SJCRH30 (cell line): ENCODE measurements at regions not wholly inside any gene's neighbourhood (a gene's known extent, or its start where the extent isn't known, plus 50 kb on each side); places are given as distances from the start of the nearest gene placed in this dataset.

Experiments
- DNase-seq, 2 experiments: peaks; one replicate each; pipeline ENCODE4 v3.0.0-alpha.2; 2015 to 2020
- H3K27ac ChIP-seq: fragments of 250-450 bp; sonication (Bioruptor Pico); 2 replicates; pipeline ENCODE4 v1.5.1; 2020; ENCODE audit warnings: mild to moderate bottlenecking, moderate library complexity
- H3K27me3 ChIP-seq: fragments of 250-450 bp; sonication (Bioruptor Pico); 2 replicates; pipeline ENCODE4 v1.5.1; 2020; ENCODE audit warnings: mild to moderate bottlenecking, moderate library complexity
- H3K36me3 ChIP-seq: fragments of 250-450 bp; sonication (Bioruptor Pico); 2 replicates; pipeline ENCODE4 v1.5.1; 2020; ENCODE audit warnings: mild to moderate bottlenecking, moderate library complexity
- H3K4me1 ChIP-seq: fragments of 250-450 bp; sonication (Bioruptor Pico); 2 replicates; pipeline ENCODE4 v1.5.1; 2020; ENCODE audit warnings: mild to moderate bottlenecking, moderate library complexity
- H3K4me3 ChIP-seq: fragments of 250-450 bp; sonication (Bioruptor Pico); 2 replicates; pipeline ENCODE4 v1.5.1; 2020; ENCODE audit warnings: mild to moderate bottlenecking, moderate library complexity
- H3K9me3 ChIP-seq: fragments of 250-450 bp; sonication (Bioruptor Pico); replicated peaks from 2 replicates; pipeline ENCODE4 v1.5.1; 2020; ENCODE audit warnings: mild to moderate bottlenecking, moderate library complexity

DNA sequence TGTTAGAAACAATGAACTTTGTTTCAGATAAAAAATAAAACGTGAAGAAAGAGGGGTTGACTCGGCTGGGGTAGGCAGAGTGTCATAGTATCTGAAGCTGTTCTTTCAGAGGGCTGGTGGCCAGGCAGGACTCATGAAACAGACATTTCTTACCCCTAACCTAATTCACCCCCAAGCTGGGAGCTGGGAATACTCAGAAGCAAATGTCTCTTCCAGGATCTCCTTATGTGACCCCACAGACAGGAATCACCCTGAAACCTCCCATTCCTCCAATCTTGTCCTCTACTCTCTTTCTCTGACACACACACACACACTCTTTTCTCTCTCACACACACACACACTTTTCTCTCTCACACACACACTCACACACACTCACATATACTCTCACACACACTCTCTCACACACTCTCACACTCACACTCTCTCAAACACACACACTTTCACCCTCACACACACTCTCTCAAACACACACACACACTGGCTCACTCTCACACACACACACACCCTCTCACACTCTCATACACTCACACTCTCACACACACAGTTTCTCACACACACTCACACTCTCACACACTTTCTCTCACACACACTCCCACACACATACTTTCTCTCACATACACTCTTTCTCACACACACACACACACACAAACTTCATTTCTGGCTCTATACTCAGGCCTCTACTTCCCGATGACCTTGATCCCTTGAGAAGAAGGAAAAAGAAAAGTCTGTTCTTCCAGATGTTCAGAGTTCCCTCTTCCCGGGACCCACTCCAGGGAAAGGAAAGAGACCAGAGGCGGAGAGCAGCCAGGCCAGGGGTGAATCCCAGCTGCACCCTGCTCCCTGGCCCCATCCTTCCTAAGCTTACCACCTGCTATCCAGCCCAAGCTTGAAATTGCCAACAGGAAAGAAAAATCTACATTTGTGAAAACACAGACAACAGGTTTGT lies 167.7 kb downstream of the TXNL1 start:
- DNase-seq, result no peak

DNA sequence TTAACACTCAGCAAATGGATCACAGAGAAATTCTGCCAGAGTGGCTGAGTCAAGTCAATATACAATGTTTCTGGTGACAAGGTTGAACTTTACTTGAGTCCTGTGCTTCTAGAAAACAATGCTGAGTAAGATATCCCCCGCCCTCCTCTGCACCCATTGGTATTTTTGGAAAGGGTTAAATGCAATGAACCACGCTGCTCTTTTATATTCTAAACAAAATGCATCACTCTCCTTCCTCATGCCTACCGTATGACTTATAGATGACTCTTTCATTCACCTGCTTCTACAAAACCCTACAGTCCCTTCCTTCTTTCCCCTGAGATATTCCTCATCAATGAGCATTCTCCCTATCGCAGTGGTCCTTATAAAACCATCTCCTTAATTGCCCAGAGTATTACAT lies 168.8 kb downstream of the TXNL1 start:
- DNase-seq, result no peak
- Histone ChIP-seq H3K4me1 (no peaks in the 10 kb centered on the region), H3K9me3 (no peaks in the 10 kb centered on the region), H3K36me3 (no peaks in the 10 kb centered on the region), H3K27ac (no peak overlapping the region), H3K4me3 (no peak overlapping the region), H3K27me3 (no peaks in the 10 kb centered on the region)

More for the DNA sequence above, 167.7 kb downstream of the TXNL1 start:
- Histone ChIP-seq H3K9me3 (no peaks in the 10 kb centered on the region), H3K4me1 (no peaks in the 10 kb centered on the region), H3K27me3 (no peaks in the 10 kb centered on the region), H3K4me3 (no peak overlapping the region), H3K27ac (no peak overlapping the region), H3K36me3 (no peaks in the 10 kb centered on the region)

DNA sequence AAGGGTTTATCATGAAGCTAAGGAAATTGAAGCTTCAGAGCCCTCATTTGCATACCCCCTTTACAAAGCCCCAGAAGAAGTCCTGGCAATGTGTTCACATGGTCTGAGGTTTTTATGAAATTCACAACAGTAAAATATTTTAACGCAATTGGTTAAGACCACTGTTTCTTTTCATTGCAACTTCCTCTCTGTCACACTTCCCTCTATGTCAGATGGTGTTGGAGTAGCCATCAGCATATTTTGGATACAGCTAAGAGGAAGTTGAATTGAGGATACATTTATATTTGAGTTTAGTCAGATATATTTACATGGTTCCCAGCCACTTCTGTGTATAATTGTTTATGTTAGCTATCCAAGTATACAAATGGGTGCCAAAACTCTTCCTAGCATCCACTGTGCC lies 170.0 kb downstream of the TXNL1 start:
- no peaks in the 10 kb centered on the region for H3K4me1 ChIP-seq

DNA sequence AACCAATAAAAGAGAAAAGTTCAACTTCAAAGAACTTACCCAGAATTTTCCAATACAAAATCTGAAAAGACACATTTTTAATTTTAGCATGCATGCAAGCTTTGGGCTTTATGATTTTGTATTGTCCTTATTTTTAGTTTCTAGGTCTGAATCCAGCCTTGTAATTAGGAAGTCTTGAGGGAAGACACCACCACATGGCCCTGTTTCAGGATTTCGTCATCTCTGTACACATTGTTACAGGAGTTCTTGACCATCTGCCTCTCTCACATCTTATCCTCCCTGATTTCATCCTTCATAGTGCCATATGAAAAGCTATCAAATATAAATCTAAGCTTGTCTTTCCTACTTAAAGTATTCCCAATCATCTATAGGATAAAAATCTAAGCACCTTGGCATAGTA lies 176.1 kb downstream of the TXNL1 start:
- no peaks in the 10 kb centered on the region for H3K27me3 ChIP-seq

More for the DNA sequence above, 170.0 kb downstream of the TXNL1 start:
- Histone ChIP-seq H3K4me3 (no peak overlapping the region), H3K27ac (no peak overlapping the region), H3K36me3 (no peaks in the 10 kb centered on the region), H3K9me3 (no peaks in the 10 kb centered on the region), H3K27me3 (no peaks in the 10 kb centered on the region)
- no peak for DNase-seq

DNA sequence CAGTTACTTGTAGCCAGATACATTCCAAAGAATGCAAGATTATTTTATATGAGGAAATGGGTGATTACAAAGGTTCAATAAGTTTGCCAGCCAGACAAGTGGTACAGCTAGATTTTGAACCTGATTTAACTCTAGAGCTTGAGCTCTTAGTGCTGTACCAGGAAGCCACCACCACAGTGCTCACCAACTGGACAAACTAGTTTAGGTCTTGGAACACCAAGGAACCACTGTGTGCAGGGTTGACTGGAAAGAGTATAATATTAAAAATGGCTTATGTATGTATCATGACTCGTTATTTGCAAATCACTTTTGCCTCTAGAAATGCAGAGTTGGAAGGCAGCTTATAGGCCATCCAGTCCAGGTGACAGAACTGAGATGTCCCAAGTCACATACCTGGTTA lies 177.2 kb downstream of the TXNL1 start:
- DNase-seq, result no peak
- no peak overlapping the region for H3K4me3 ChIP-seq
- no peaks in the 10 kb centered on the region for H3K27me3 ChIP-seq
- H3K27ac ChIP-seq, result no peak overlapping the region
- no peaks in the 10 kb centered on the region for H3K4me1 ChIP-seq
- H3K36me3 ChIP-seq, result no peaks in the 10 kb centered on the region
- H3K9me3 ChIP-seq, result no peaks in the 10 kb centered on the region

More for the DNA sequence above, 176.1 kb downstream of the TXNL1 start:
- Histone ChIP-seq H3K4me3 (no peak overlapping the region), H3K9me3 (no peaks in the 10 kb centered on the region), H3K27ac (no peak overlapping the region), H3K36me3 (no peaks in the 10 kb centered on the region), H3K4me1 (no peaks in the 10 kb centered on the region)
- no peak for DNase-seq

DNA sequence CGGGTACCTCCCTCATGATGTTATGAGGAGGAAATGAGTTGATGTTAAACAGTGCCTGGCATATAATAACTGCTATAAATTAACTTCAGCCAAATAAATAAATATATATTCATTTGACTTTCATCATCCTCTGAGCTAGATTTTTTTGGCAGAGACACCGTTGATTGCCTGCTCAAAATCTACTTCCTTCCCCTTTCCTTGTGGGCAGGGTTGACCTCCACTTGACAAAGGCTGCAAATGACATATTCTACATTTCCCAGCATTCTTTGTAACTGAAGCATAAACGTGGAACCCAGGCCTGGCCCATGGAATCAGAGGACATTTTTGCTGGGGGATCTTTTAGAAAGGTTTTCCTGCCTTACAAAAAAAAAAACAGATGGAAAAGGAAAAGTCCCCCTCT lies 177.8 kb downstream of the TXNL1 start:
- no peaks in the 10 kb centered on the region for H3K9me3 ChIP-seq
- no peaks in the 10 kb centered on the region for H3K27me3 ChIP-seq
- H3K4me1 ChIP-seq, result no peaks in the 10 kb centered on the region
- no peaks in the 10 kb centered on the region for H3K36me3 ChIP-seq
- H3K27ac ChIP-seq, result no peak overlapping the region
- H3K4me3 ChIP-seq, result no peak overlapping the region
- DNase-seq, result no peak

DNA sequence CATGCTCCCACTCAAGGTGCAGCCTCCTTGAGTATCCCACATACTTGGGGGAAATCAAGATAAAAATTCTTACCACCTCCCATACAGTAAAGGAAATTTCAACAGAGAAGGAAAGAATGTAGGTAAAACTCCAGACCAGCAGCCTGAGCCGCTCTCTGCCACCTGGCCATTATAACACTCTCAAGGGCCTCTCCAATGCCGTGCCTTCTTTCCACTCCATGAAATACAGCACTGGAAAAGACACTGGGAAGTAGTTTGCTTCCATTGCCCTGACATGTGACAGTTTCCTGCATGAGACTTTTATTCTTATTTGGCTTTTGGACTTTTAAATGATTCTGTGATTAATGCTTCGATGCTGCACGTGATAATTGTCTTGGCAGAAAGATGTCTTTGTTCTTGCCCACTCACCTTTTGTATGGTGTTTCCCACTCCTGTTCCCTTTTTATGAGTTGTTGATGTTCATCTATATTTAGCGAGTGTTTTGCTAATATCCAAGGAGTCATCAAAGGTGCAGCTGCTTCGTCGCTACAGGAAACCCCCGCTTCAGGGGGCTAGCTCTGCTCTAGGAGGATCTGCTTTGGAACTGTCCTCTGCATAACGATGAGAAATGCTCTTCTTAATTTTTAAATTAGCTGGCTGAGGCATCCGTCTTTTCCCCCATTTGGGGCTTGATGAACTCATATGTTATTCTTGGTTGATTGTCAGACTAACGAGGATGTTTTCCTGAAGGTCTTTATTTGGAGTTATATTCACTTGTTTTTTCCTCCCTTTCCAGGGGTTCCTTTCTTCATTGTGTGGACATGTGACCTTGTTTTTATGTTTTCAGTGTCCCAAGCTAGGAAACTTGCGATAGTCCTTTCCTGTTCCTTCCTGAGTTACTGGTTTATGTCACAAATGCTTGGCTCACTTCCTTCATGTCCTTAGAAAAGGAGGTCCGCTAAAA lies 179.4 kb downstream of the TXNL1 start:
- Histone ChIP-seq H3K27ac (no peak overlapping the region), H3K4me3 (no peak overlapping the region), H3K4me1 (no peaks in the 10 kb centered on the region), H3K27me3 (no peaks in the 10 kb centered on the region), H3K9me3 (no peaks in the 10 kb centered on the region), H3K36me3 (no peaks in the 10 kb centered on the region)
- no peak for DNase-seq

DNA sequence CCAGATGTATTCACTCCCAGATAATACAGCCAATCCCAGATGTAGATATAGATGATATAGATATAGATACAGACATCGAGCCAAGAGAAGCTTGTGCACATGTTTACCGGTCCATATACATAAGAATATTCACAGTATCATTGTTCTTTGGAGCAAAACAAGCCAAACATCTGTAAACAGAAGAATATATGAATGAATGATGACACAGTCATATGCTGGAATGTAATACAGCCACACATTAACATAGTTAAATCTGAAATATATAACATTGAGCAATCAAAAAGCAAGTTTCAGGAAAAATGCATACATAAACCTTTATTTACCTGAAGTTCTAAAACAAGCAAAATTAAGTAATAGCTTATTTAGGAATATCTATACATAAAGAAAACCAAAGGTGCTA lies 182.5 kb downstream of the TXNL1 start:
- Histone ChIP-seq H3K27ac (no peak overlapping the region), H3K9me3 (no peaks in the 10 kb centered on the region), H3K4me1 (no peaks in the 10 kb centered on the region), H3K36me3 (no peaks in the 10 kb centered on the region), H3K4me3 (no peak overlapping the region), H3K27me3 (no peaks in the 10 kb centered on the region)
- no peak for DNase-seq

DNA sequence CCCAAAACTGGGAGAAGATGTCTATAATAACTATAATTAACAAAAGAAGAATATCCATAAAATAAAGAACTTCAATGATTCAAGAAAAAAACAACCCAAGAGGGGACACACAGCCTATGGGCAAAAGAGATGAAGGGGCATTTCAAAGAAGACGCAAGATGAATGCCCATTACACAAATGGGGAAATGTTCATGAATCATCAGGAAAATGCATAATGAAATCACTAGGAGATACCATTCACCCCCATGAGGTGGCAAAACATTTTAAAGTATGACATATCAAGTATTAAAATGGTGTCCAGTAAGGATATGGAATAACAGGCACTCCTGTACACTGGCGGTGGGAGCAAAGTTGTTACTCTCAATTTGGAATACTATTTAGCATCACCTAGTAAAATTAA lies 183.3 kb downstream of the TXNL1 start:
- Histone ChIP-seq H3K4me3 (no peak overlapping the region), H3K9me3 (no peaks in the 10 kb centered on the region)
- DNase-seq, result no peak

DNA sequence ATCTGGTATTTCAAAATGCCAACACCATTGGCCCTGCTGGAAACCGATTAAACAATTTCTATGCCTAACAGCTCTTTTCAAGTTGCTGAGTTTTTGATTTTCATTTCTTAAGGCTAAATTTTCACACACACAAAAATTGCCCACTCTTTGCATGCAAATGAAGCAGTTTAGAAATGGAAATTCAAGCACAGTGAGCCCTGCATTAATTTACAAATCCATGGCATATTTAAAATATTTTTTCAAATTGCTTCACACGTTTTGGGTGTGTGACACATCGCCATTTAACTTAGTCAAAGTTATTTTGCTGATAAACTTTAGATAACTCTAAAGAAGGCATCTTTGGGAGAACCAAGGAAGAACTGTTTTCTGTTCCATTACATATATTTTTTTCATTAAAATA lies 184.8 kb downstream of the TXNL1 start:
- no peaks in the 10 kb centered on the region for H3K36me3 ChIP-seq
- no peaks in the 10 kb centered on the region for H3K4me1 ChIP-seq
- DNase-seq, result no peak
- no peaks in the 10 kb centered on the region for H3K9me3 ChIP-seq
- no peak overlapping the region for H3K27ac ChIP-seq
- H3K4me3 ChIP-seq, result no peak overlapping the region
- H3K27me3 ChIP-seq, result no peaks in the 10 kb centered on the region

More for the DNA sequence above, 183.3 kb downstream of the TXNL1 start:
- H3K36me3 ChIP-seq, result no peaks in the 10 kb centered on the region
- H3K27ac ChIP-seq, result no peak overlapping the region
- H3K4me1 ChIP-seq, result no peaks in the 10 kb centered on the region
- no peaks in the 10 kb centered on the region for H3K27me3 ChIP-seq

DNA sequence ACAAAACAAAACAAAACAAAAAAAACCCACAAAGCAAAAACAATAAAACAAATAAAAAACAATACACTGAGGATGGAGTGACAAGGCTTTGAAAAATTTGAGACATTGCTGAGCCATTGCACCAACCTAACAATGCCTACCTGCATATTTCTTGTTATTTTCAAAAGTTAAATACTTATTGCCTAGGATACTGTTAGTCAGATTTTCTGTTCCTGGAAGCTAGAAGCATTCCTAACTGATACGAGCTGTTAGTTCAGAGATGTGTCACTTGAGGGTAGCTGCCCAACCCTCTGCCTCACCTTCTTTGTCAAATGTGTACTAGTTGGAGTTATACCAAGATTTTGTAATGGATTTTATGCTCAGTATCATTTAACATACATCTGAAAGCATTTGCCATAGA lies 187.2 kb downstream of the TXNL1 start:
- DNase-seq, result no peak
- H3K4me1 ChIP-seq, result no peaks in the 10 kb centered on the region
- H3K4me3 ChIP-seq, result no peak overlapping the region
- no peaks in the 10 kb centered on the region for H3K27me3 ChIP-seq
- no peaks in the 10 kb centered on the region for H3K36me3 ChIP-seq
- no peak overlapping the region for H3K27ac ChIP-seq
- no peaks in the 10 kb centered on the region for H3K9me3 ChIP-seq

DNA sequence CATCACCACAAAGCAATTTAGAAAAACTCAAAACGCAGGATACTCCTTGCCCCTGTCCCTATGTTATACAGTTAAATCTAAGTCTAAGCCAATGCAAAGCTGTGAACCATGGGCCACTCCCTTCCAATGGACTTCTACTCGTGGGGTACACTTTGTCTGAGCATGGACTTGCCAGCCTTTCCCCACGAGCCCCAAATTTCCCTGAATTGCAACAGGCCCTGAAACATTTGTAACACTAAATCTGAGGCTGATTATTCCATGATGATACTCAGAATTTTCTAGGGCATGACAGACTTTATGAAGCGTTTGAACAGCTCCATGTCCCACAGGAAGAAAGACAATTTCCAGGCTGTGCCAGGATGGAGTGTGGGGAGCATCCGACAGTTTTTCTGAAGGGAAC lies 189.6 kb downstream of the TXNL1 start:
- H3K27me3 ChIP-seq, result no peaks in the 10 kb centered on the region

DNA sequence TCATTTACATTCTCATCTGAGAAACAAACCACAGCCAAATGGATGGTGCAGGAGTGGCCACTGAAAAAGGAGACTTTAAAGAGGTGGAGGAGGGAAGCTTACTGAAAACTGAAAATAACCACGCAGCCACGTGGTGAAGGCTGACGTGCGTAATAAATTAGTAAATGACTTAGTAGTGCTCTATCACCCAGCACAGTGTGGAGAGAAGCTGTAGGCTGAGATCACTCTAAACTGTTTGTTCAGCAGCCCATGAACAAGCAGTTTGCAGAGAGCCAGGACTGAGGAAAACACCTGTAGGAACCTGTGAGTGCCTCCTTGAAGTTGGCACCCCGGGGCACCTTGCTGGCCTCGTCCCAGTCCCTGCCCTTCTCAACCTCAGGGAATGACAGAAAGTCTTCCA lies 193.0 kb downstream of the TXNL1 start:
- H3K27ac ChIP-seq, result no peak overlapping the region
- H3K9me3 ChIP-seq, result no peaks in the 10 kb centered on the region
- no peaks in the 10 kb centered on the region for H3K4me1 ChIP-seq
- no peaks in the 10 kb centered on the region for H3K27me3 ChIP-seq
- no peak overlapping the region for H3K4me3 ChIP-seq
- no peak for DNase-seq
- no peaks in the 10 kb centered on the region for H3K36me3 ChIP-seq

More for the DNA sequence above, 189.6 kb downstream of the TXNL1 start:
- no peaks in the 10 kb centered on the region for H3K36me3 ChIP-seq
- no peaks in the 10 kb centered on the region for H3K4me1 ChIP-seq
- H3K9me3 ChIP-seq, result no peaks in the 10 kb centered on the region
- DNase-seq, result no peak
- no peak overlapping the region for H3K27ac ChIP-seq
- no peak overlapping the region for H3K4me3 ChIP-seq

DNA sequence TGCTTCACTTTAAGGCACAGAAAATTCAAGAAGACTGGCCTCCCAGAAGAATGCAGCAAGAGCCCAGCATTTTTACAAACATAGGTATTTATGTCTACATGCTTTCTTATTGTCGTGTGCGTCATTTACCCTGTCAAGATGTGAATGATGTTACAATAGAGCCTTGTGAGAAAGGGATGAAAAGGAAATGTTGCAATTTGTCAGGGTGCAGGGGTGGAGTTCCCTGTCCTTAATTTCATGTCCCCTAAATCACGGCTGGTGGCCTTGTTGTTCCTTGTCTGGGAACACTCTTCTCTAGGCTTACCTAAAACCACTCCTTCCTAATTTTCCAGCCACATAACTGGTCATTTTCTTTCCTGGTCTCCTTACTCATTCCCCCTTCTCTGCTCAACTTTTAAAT lies 194.2 kb downstream of the TXNL1 start:
- H3K36me3 ChIP-seq, result no peaks in the 10 kb centered on the region
- H3K4me1 ChIP-seq, result no peaks in the 10 kb centered on the region
- no peak overlapping the region for H3K27ac ChIP-seq
- H3K27me3 ChIP-seq, result no peaks in the 10 kb centered on the region
- no peak overlapping the region for H3K4me3 ChIP-seq
- no peak for DNase-seq
- H3K9me3 ChIP-seq, result no peaks in the 10 kb centered on the region
